Right lobe of liver (tissue), 4 donors: ENCODE measurements at regions not wholly inside any gene's neighbourhood (a gene's known extent, or its start where the extent isn't known, plus 50 kb on each side); places are given as distances from the start of the nearest gene placed in this dataset.
A peak's percentile ranks its signal among the peaks of the same experiment; 100 is the strongest.

Source experiments
- POLR2A ChIP-seq: fragments of 450-650 bp; IDR thresholded peaks from one replicate; pipeline ENCODE4 v1.6.1; 2017; ENCODE audit warnings: antibody characterized with exemption, mild to moderate bottlenecking
- TF ChIP-seq, protein P1 (sequence below), 4 donors: fragments of 200-600 bp in 3 of 4; fragments of 450-650 bp in 1 of 4; IDR thresholded peaks; one replicate each; pipeline versions ENCODE4 v1.5.1 to v1.8.0; 2016 to 2022; ENCODE audit warnings: antibody characterized with exemption in 4 of 4, mild to moderate bottlenecking in 2 of 4
- donor health status: DM: no; HTN: no; CAD: no.
- donor health status: DM: no; HTN: no; CAD: no.
- donor health status: DM: no; HTN: yes; CAD: no.

DNA sequence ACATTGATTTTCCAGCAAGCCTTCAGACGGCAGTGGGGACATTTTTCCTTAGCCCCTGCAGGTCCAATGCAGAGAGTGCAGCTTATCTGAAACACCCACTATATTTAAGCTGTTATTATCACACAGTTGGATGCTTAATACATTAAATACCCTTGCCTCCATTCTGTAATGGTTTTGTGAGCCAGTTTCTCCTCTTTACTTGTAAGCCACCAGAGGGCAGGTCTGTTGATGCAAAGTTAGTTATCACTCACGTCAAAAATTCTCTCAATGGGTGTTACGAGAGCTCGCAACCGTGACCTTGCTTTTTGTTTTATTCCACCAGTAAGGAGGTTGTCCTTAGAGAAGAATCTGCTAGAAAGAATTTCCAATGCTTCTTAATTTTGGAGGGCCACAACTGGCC, 189.8 kb downstream of the INSIG2 start:
- TF ChIP-seq, protein P1, sequence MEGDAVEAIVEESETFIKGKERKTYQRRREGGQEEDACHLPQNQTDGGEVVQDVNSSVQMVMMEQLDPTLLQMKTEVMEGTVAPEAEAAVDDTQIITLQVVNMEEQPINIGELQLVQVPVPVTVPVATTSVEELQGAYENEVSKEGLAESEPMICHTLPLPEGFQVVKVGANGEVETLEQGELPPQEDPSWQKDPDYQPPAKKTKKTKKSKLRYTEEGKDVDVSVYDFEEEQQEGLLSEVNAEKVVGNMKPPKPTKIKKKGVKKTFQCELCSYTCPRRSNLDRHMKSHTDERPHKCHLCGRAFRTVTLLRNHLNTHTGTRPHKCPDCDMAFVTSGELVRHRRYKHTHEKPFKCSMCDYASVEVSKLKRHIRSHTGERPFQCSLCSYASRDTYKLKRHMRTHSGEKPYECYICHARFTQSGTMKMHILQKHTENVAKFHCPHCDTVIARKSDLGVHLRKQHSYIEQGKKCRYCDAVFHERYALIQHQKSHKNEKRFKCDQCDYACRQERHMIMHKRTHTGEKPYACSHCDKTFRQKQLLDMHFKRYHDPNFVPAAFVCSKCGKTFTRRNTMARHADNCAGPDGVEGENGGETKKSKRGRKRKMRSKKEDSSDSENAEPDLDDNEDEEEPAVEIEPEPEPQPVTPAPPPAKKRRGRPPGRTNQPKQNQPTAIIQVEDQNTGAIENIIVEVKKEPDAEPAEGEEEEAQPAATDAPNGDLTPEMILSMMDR (IDR thresholded peaks at IDR 0.05) = peak in 1 of 4 donors; percentile 18
- TF ChIP-seq POLR2A = no peak
